GM10266 (cell line): ENCODE measurements at regions not wholly inside any gene's neighbourhood (a gene's known extent, or its start where the extent isn't known, plus 50 kb on each side); places are given as distances from the start of the nearest gene placed in this dataset.

Experiments used
- DNase-seq: peaks from one replicate; pipeline ENCODE4 v3.0.0; 2012; ENCODE audit errors: extremely low spot score
- CTCF ChIP-seq: IDR thresholded peaks from 2 replicates; pipeline ENCODE4 v1.5.1; 2012; ENCODE audit warnings: mild to moderate bottlenecking, low read depth; ENCODE audit not compliant: control insufficient read depth, insufficient read depth; ENCODE audit errors: missing control alignments

DNA sequence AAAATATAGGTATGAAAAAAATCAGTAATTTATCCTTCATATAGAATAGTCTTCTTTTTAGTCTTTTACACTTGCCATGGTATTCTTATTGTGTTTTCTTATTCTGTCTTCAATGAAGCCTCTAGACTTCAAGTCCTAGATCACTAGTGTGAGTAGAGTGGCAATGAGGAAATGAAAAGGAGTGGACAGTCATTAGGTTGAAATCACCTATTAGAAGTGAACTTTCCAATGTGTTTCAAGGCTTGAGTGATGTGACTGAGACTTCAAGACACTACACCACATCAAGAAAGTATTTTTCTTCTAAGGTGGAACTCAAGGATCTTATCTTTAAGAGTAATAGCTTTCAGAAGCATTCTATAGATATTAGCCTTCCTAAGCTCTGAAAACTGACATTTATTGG lies 357.8 kb upstream of the MBL2 start:
- DNase-seq = no peak
- no peak for TF ChIP-seq CTCF

DNA sequence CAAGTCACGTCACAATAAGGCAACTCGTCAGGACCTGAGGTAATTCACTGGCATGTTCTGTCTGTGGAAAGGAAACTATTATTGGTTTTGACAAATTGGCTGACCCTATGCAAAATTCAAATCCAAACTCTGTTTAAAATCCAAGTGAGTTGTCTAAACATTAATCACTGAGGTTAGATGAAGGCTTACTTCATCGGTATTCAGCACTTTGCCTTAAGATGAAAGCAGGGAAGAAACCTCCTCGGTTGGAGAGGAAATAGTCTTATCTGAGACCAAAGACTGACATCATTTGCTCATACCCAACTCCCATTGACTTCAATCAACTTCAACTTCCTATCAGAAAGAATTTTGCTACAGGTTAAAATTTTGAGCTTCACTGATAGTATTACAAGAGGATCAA lies 355.1 kb upstream of the MBL2 start:
- DNase-seq = no peak

DNA sequence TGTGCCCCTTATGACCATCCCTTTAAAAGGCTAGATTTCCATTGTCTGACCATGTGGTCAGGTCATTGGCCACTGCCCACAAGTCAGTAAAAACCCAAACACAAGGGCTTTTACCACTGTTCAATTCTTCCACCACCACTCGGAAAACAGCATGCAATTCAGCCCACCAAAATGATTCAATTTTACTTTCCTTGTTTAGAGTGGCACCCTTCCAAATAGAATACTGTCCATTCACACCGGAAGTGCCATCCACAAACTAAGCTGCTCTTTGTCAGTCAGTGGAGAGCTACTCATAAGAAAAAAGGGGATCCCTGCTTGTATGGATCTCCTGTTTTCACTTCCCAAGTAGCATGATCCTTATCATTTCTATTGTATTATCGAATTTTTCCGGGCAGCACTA lies 350.7 kb upstream of the MBL2 start:
- DNase-seq = no peak
- no peak for TF ChIP-seq CTCF

More for the DNA sequence above, 355.1 kb upstream of the MBL2 start:
- TF ChIP-seq CTCF = no peak

- no peak for DNase-seq
- TF ChIP-seq CTCF = no peak
Observed at GRCh38 chr10:53122281-53122680, 349.7 kb upstream of the MBL2 start.

GRCh38 chr10:53115660-53116059 lies 343.1 kb upstream of the MBL2 start:
- no peak for DNase-seq
- TF ChIP-seq CTCF = no peak

DNA sequence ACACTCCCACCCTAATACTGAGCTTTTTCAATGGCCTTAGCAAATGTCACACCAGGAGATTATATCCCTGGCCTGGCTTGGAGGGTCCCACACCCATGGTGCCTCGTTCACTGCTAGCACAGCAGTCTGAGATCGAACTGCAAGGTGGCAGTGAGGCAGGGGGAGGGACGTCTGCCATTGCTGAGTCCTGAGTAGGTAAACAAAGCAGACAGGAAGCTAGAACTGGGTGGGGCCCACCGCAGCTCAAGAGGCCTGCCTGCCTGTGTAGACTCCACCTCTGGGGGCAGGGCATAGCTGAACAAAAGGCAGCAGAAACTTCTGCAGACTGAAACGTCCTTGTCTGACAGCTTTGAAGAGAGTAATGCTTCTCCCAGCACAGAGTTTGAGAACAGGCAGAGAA lies 338.9 kb upstream of the MBL2 start:
- no peak for DNase-seq
- TF ChIP-seq CTCF = no peak

DNA sequence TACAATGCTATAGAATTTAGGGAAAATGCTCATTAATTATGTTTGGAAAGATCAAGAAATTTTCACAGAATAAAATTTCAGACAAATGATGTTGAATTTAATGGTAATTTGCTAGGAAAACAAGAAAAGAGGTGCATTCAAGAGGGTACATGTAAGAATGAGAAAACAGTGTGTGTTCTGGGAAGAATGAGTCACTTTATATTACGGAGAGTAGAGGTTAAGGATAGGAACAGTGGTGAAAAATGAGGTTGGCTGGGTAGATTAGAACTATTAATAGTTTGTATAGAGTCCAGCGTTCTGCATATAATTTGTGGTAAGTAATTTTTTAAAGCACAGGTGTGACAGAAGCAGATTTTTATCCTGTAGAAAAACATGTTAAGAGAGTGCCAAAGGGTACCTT lies 336.7 kb upstream of the MBL2 start:
- DNase-seq = no peak
- no peak for TF ChIP-seq CTCF
